Right lobe of liver (tissue), 6 donors: ENCODE measurements at regions not wholly inside any gene's neighbourhood (a gene's known extent, or its start where the extent isn't known, plus 50 kb on each side); places are given as distances from the start of the nearest gene placed in this dataset.

Experiments
- ATAC-seq, 4 donors: fragments of 200-7000 bp; cut with Tn5 transposase; one replicate each; pipeline ENCODE4 v1.9.1; 2020; ENCODE audit warnings: mild to moderate bottlenecking in 4 of 4, moderate library complexity in 4 of 4
- DNase-seq, 3 donors: peaks; one replicate each; pipeline ENCODE4 v3.0.0-alpha.2; 2020
- H3K27ac ChIP-seq, 3 donors: fragments of 200-600 bp; one replicate each; pipeline ENCODE4 v1.8.0; 2022
- H3K27me3 ChIP-seq, 2 donors: fragments of 200-600 bp; one replicate each; pipeline ENCODE4 v1.8.0; 2022
- H3K36me3 ChIP-seq, 4 donors: fragments of 200-600 bp; sonication (generic) in 1 of 4; one replicate each; pipeline versions ENCODE4 v1.5.1 to v1.8.0; 2017 to 2022; ENCODE audit warnings: control low read depth in 1 of 4
- H3K4me1 ChIP-seq, 4 donors: fragments of 200-600 bp; sonication (generic) in 1 of 4; one replicate each; pipeline versions ENCODE4 v1.5.1 to v1.8.0; 2017 to 2022; ENCODE audit warnings: control low read depth in 1 of 4
- H3K4me3 ChIP-seq, 3 donors: fragments of 200-600 bp; one replicate each; pipeline ENCODE4 v1.8.0; 2022
- H3K9me3 ChIP-seq, 4 donors: fragments of 200-600 bp; sonication (generic) in 1 of 4; one replicate each; pipeline versions ENCODE4 v1.5.1 to v1.8.0; 2017 to 2022; ENCODE audit warnings: control low read depth in 1 of 4
- CTCF ChIP-seq, 4 donors: fragments of 200-600 bp in 3 of 4; fragments of 450-650 bp in 1 of 4; IDR thresholded peaks; one replicate each; pipeline versions ENCODE4 v1.5.1 to v1.8.0; 2016 to 2022; ENCODE audit warnings: antibody characterized with exemption in 4 of 4, mild to moderate bottlenecking in 2 of 4
- POLR2A ChIP-seq: fragments of 450-650 bp; IDR thresholded peaks from one replicate; pipeline ENCODE4 v1.6.1; 2017; ENCODE audit warnings: antibody characterized with exemption, mild to moderate bottlenecking
- WGBS: methylation state at CpG from one replicate; pipeline ENCODE4 v1.1.6; 2018; ENCODE audit warnings: low coverage, low lambda C conversion rate; ENCODE audit not compliant: insufficient coverage; ENCODE audit errors: missing lambda C conversion rate; 5-methylcytosine and 5-hydroxymethylcytosine counted together
- intact Hi-C, 2 donors: fragments of 100-400 bp; cut with DNase I; formaldehyde crosslinking; loops; one replicate each; pipeline versions ENCODE4 v1.11.2 to v1.14.1; 2022
- donor health status: DM: no; HTN: yes; CAD: no.
- donor health status: DM: no; HTN: no; CAD: no.
- donor health status: DM: no; HTN: no; CAD: no.
- donor health status: DM: no; HTN: yes; CAD: no.
- donor health status: DM: no; HTN: yes; CAD: no.

- TF ChIP-seq POLR2A (no peak), CTCF (IDR thresholded peaks at IDR 0.05) (no peak)
- no CpG with 5 or more reads among the region's 7 CpGs for WGBS
- DNase-seq: no peak
- no peaks in the 10 kb centered on the region for H3K27me3 ChIP-seq
- H3K27ac ChIP-seq: no peak overlapping the region
- no peak for ATAC-seq
- intact Hi-C loops: no loop called here
- no peaks in the 10 kb centered on the region for H3K9me3 ChIP-seq
- H3K36me3 ChIP-seq: no peaks in the 10 kb centered on the region
- H3K4me3 ChIP-seq: no peak overlapping the region
- H3K4me1 ChIP-seq: no peaks in the 10 kb centered on the region
These were observed 520.3 kb downstream of the CDH26 start for GRCh38 chr20:60478533-60478932.

GRCh38 chr20:60480950-60481742 is 522.9 kb downstream of the CDH26 start:
- H3K4me3 ChIP-seq: no peak overlapping the region
- intact Hi-C loops: no loop called here
- ATAC-seq: no peak
- DNase-seq: no peak
- no peak for TF ChIP-seq CTCF (IDR thresholded peaks at IDR 0.05)
- TF ChIP-seq POLR2A: no peak
- no peaks in the 10 kb centered on the region for H3K27me3 ChIP-seq
- no peak overlapping the region for H3K27ac ChIP-seq
- 76% methylated on average over 4 of the region's 25 CpGs for WGBS
- no peaks in the 10 kb centered on the region for H3K36me3 ChIP-seq
- H3K4me1 ChIP-seq: no peaks in the 10 kb centered on the region
- H3K9me3 ChIP-seq: no peaks in the 10 kb centered on the region

GRCh38 chr20:60481743-60482133 is 523.5 kb downstream of the CDH26 start:
- intact Hi-C loops: no loop called here
- Histone ChIP-seq H3K9me3 (no peaks in the 10 kb centered on the region), H3K4me3 (no peak overlapping the region), H3K27me3 (no peaks in the 10 kb centered on the region), H3K27ac (no peak overlapping the region), H3K36me3 (no peaks in the 10 kb centered on the region), H3K4me1 (no peaks in the 10 kb centered on the region)
- ATAC-seq: no peak
- TF ChIP-seq CTCF (IDR thresholded peaks at IDR 0.05) (no peak), POLR2A (no peak)
- DNase-seq: no peak
- WGBS: 20% methylated on average over 2 of the region's 7 CpGs

- Histone ChIP-seq H3K27me3 (no peaks in the 10 kb centered on the region), H3K27ac (no peak overlapping the region), H3K4me3 (no peak overlapping the region), H3K9me3 (no peaks in the 10 kb centered on the region), H3K4me1 (no peaks in the 10 kb centered on the region), H3K36me3 (no peaks in the 10 kb centered on the region)
- no peak for ATAC-seq
- WGBS: 68% methylated on average over 10 of the region's 16 CpGs
- DNase-seq: no peak
- TF ChIP-seq CTCF (IDR thresholded peaks at IDR 0.05): no peak
- no peak for TF ChIP-seq POLR2A
- intact Hi-C loops: no loop called here
These were observed 524.2 kb downstream of the CDH26 start for GRCh38 chr20:60482221-60483008.
